GM12878 (cell line): ENCODE measurements at regions not wholly inside any gene's neighbourhood (a gene's known extent, or its start where the extent isn't known, plus 50 kb on each side); places are given as distances from the start of the nearest gene placed in this dataset.

Experiments used
- ATAC-seq: fragments of 200-7000 bp; cut with Tn5 transposase; 3 replicates; pipeline ENCODE4 v1.9.1; 2020; ENCODE audit warnings: mild to moderate bottlenecking, moderate library complexity
- BruUV-seq: library from RNA; stranded (reverse); fragments of 400-500 nt; replicated peaks from 2 replicates; lab custom pipeline; 2021; lab: Mats Ljungman, UMichigan
- CTCF ChIA-PET: fragments of 300-600 bp; sonication (Branson Sonifier 250); formaldehyde crosslinking; extraction: SDS; loops from one replicate; lab custom pipeline; 2021; ENCODE audit warnings: inconsistent platforms; lab: Yijun Ruan, JAX
- POLR2A ChIA-PET: fragments of 350-600 bp; formaldehyde crosslinking; extraction: SDS; loops from one replicate; lab custom pipeline; 2021; ENCODE audit warnings: inconsistent platforms; lab: Charles Lee
- RAD21 ChIA-PET: fragments of 300-600 bp; sonication (Branson Sonifier 250); formaldehyde crosslinking; loops from one replicate; lab custom pipeline; 2023; ENCODE audit warnings: antibody characterized with exemption; ENCODE audit not compliant: unreplicated experiment; lab: Charles Lee
- SMC1A ChIA-PET: fragments of 300-600 bp; sonication (Branson Sonifier 250); formaldehyde crosslinking; loops from one replicate; lab custom pipeline; 2023; ENCODE audit not compliant: unreplicated experiment, uncharacterized antibody; lab: Charles Lee
- DNase-seq: peaks from one replicate; pipeline ENCODE4 v3.0.0-alpha.2; 2011; ENCODE audit warnings: low read depth, low spot score
- FAIRE-seq: peaks from 3 replicates; lab custom pipeline; 2011; peaks lifted over from hg19 to GRCh38; lab: Jason Lieb, UNC
- H2AFZ ChIP-seq: 2 replicates; pipeline ENCODE4 v1.6.0; 2011; ENCODE audit warnings: low read depth, low read length, control low read depth; ENCODE audit not compliant: control insufficient read depth
- H3K27ac ChIP-seq: 2 replicates; pipeline ENCODE4 v1.5.1; 2011; ENCODE audit warnings: control low read depth; ENCODE audit not compliant: control insufficient read depth, insufficient read depth
- H3K27me3 ChIP-seq, 2 experiments: replicated peaks in 1 of 2; 2 replicates each; pipeline versions ENCODE4 v1.6.0 to v1.6.1; 2011; ENCODE audit warnings: low read length in 1 of 2; ENCODE audit not compliant: control insufficient read depth in 2 of 2, insufficient read depth in 2 of 2
- H3K36me3 ChIP-seq, 2 experiments: 2 replicates each; pipeline ENCODE4 v1.5.1; 2011; ENCODE audit warnings: low read length in 1 of 2; ENCODE audit not compliant: control insufficient read depth in 2 of 2, insufficient read depth in 2 of 2
- H3K4me1 ChIP-seq: 2 replicates; pipeline ENCODE4 v1.6.1; 2011; ENCODE audit warnings: mild to moderate bottlenecking, low read length, moderate library complexity, mixed read lengths; ENCODE audit not compliant: control insufficient read depth, insufficient read depth
- H3K4me2 ChIP-seq: 2 replicates; pipeline ENCODE4 v1.6.0; 2011; ENCODE audit warnings: control low read depth; ENCODE audit not compliant: control insufficient read depth, insufficient read depth
- H3K4me3 ChIP-seq: fragments of 200-600 bp; sonication (generic); 2 replicates; pipeline ENCODE4 v1.5.1; 2016
- H3K79me2 ChIP-seq: 2 replicates; pipeline ENCODE4 v1.6.0; 2011; ENCODE audit warnings: low read length; ENCODE audit not compliant: control insufficient read depth, insufficient read depth
- H3K9ac ChIP-seq: 2 replicates; pipeline ENCODE4 v1.8.0; 2011; ENCODE audit warnings: low read length, control low read depth, mixed read lengths; ENCODE audit not compliant: control insufficient read depth, insufficient read depth
- H3K9me3 ChIP-seq: replicated peaks from 3 replicates; pipeline ENCODE4 v1.5.1; 2011; ENCODE audit warnings: mild to moderate bottlenecking, low read length; ENCODE audit not compliant: control insufficient read depth, insufficient read depth
- H4K20me1 ChIP-seq: 2 replicates; pipeline ENCODE4 v1.6.0; 2011; ENCODE audit not compliant: control insufficient read depth, insufficient read depth
- ATF7 ChIP-seq: fragments of 450-650 bp; IDR thresholded peaks from 2 replicates; pipeline ENCODE4 v1.6.1; 2016; ENCODE audit warnings: low read depth, mild to moderate bottlenecking
- BHLHE40 ChIP-seq, 2 experiments: fragments of 450-650 bp in 1 of 2; IDR thresholded peaks; 2 replicates each; pipeline ENCODE4 v1.6.1; 2011 to 2017; ENCODE audit warnings: low read depth in 2 of 2, borderline replicate concordance in 1 of 2, improper control_type of control experiment in 1 of 2, low read length in 1 of 2, mild to moderate bottlenecking in 1 of 2
- E2F8 ChIP-seq: fragments of 450-650 bp; IDR thresholded peaks from 2 replicates; pipeline ENCODE4 v1.6.1; 2018; ENCODE audit warnings: mild to moderate bottlenecking, low read depth, moderate library complexity; ENCODE audit not compliant: partially characterized antibody
- ETV6 ChIP-seq, 2 experiments: fragments of 450-650 bp in 1 of 2; IDR thresholded peaks in 1 of 2; conservative IDR thresholded peaks in 1 of 2; 2 replicates each; pipeline ENCODE4 v1.6.1; 2014; ENCODE audit warnings: antibody characterized with exemption in 1 of 2, borderline replicate concordance in 1 of 2, low read depth in 1 of 2, mild to moderate bottlenecking in 1 of 2, moderate library complexity in 1 of 2
- FOXM1 ChIP-seq: IDR thresholded peaks from 2 replicates; pipeline ENCODE4 v1.6.1; 2012; ENCODE audit warnings: low read depth, mild to moderate bottlenecking, inconsistent platforms, low read length, moderate library complexity
- MYC ChIP-seq: IDR thresholded peaks from 2 replicates; pipeline ENCODE4 v1.6.1; 2011; ENCODE audit warnings: mild to moderate bottlenecking, low read length, moderate library complexity, inconsistent platforms; ENCODE audit not compliant: insufficient read depth, insufficient replicate concordance, insufficient read length, severe bottlenecking
- NR2C1 ChIP-seq: fragments of 450-650 bp; IDR thresholded peaks from 2 replicates; pipeline ENCODE4 v1.6.1; 2017; ENCODE audit warnings: antibody characterized with exemption, mild to moderate bottlenecking, moderate library complexity
- PBX3 ChIP-seq: IDR thresholded peaks from 2 replicates; pipeline ENCODE4 v1.6.1; 2011; ENCODE audit warnings: mild to moderate bottlenecking, low read depth, low read length, moderate library complexity; ENCODE audit not compliant: insufficient replicate concordance
- PKNOX1 ChIP-seq: fragments of 450-650 bp; IDR thresholded peaks from 2 replicates; pipeline ENCODE4 v1.6.1; 2016; ENCODE audit warnings: mild to moderate bottlenecking
- POLR2AphosphoS5 ChIP-seq: IDR thresholded peaks from 2 replicates; pipeline ENCODE4 v1.6.1; 2011; ENCODE audit warnings: mild to moderate bottlenecking, low read length, inconsistent platforms
- RFX5 ChIP-seq: IDR thresholded peaks from 2 replicates; pipeline ENCODE4 v1.6.1; 2011; ENCODE audit warnings: low read depth, low read length, improper control_type of control experiment
- SPI1 ChIP-seq: IDR thresholded peaks from 2 replicates; pipeline ENCODE4 v1.6.1; 2011; ENCODE audit warnings: low read depth, mild to moderate bottlenecking, low read length, moderate library complexity, borderline replicate concordance; ENCODE audit not compliant: insufficient read depth
- TAF1 ChIP-seq: IDR thresholded peaks from 2 replicates; pipeline ENCODE4 v1.6.1; 2011; ENCODE audit warnings: mild to moderate bottlenecking, low read depth, low read length, borderline replicate concordance
- ZNF207 ChIP-seq: fragments of 450-650 bp; IDR thresholded peaks from 2 replicates; pipeline ENCODE4 v1.6.1; 2014; ENCODE audit warnings: antibody characterized with exemption, mild to moderate bottlenecking, borderline replicate concordance
- ZNF217 ChIP-seq: fragments of 450-650 bp; IDR thresholded peaks from 2 replicates; pipeline ENCODE4 v1.6.1; 2017; ENCODE audit warnings: antibody characterized with exemption, mild to moderate bottlenecking
- ZNF384 ChIP-seq: IDR thresholded peaks from 2 replicates; pipeline ENCODE4 v1.6.1; 2012; ENCODE audit warnings: low read depth, mild to moderate bottlenecking, low read length, improper control_type of control experiment, borderline replicate concordance
- ZSCAN29 ChIP-seq: fragments of 450-650 bp; IDR thresholded peaks from 2 replicates; pipeline ENCODE4 v1.6.1; 2017; ENCODE audit warnings: mild to moderate bottlenecking, moderate library complexity
- WGBS: methylation state at CpG from one replicate; pipeline ENCODE4 v1.1.6; 2016; ENCODE audit warnings: low lambda C conversion rate; ENCODE audit not compliant: insufficient replicate concordance, insufficient coverage; ENCODE audit errors: missing lambda C conversion rate; 5-methylcytosine and 5-hydroxymethylcytosine counted together
- in situ Hi-C: fragments of 300-500 bp; cut with MboI; formaldehyde crosslinking; loops from 9 replicates; pipeline ENCODE4 v1.14.3; 2018; ENCODE audit warnings: mixed read lengths
- intact Hi-C: fragments of 100-400 bp; cut with micrococcal nuclease; formaldehyde crosslinking; loops from one replicate; pipeline ENCODE4 v1.14.2; 2022; ENCODE audit not compliant: unreplicated experiment

- DNase-seq (no peak), ATAC-seq (no peak), FAIRE-seq (no peak)
- Histone ChIP-seq H2AFZ (no peak overlapping the region), H3K4me1 (peaks cover 24% of the 10 kb centered on the region), H3K4me3 (no peak overlapping the region), H3K79me2 (no peaks in the 10 kb centered on the region), H3K36me3 (no peaks in the 10 kb centered on the region), H3K27ac (no peak overlapping the region), H4K20me1 (no peaks in the 10 kb centered on the region), H3K27me3 (no peaks in the 10 kb centered on the region), H3K9ac (no peak overlapping the region), H3K9me3 (peaks cover 5% of the 10 kb centered on the region; the same call in 2 of the 3 replicates), H3K4me2 (no peak overlapping the region)
- in situ Hi-C loops (no loop called here), intact Hi-C loops (no loop called here)
- POLR2A ChIA-PET: interaction anchor here (0.6 to 0.8 kb wide), 2 partner anchors 19 to 91 kb away, joined by 3 to 6 read pairs; no protein-coding TSS in a partner anchor
- SMC1A ChIA-PET: interaction anchor here (1.0 to 3.0 kb wide), 3 partner anchors 9 to 54 kb away, joined by 3 to 13 read pairs (median 10); no protein-coding TSS in a partner anchor
- no TSS peak for BruUV-seq
- 79% methylated on average over 3 of the region's 3 CpGs for WGBS
- CTCF ChIA-PET: interaction anchor here (0.9 kb wide), 1 partner anchor 15 kb away, joined by 3 read pairs; no protein-coding TSS in a partner anchor
- RAD21 ChIA-PET: no interaction called here
- TF ChIP-seq MYC: no peak
- TF ChIP-seq ATF7: no peak
- no peak for TF ChIP-seq FOXM1
- TF ChIP-seq SPI1: no peak
- no peak for TF ChIP-seq E2F8
- TF ChIP-seq NR2C1: no peak
- no peak for TF ChIP-seq POLR2AphosphoS5
- no peak for TF ChIP-seq ZNF207
- TF ChIP-seq ETV6 (conservative IDR thresholded peaks at IDR 0.05 in 1 of 2, IDR thresholded peaks at IDR 0.05 in 1 of 2; ENCODE audit: borderline replicate concordance in 1 of 2, low read depth in 1 of 2): no peak
- TF ChIP-seq RFX5: no peak
- no peak for TF ChIP-seq BHLHE40 (IDR thresholded peaks at IDR 0.05; ENCODE audit: borderline replicate concordance in 1 of 2, low read depth in 2 of 2, low read length in 1 of 2)
- TF ChIP-seq ZNF217: no peak
- no peak for TF ChIP-seq TAF1
- TF ChIP-seq PKNOX1: no peak
- no peak for TF ChIP-seq ZSCAN29
- no peak for TF ChIP-seq ZNF384
- TF ChIP-seq PBX3: no peak
Measured at GRCh38 chr3:71991046-71991445, 206.1 kb upstream of the PROK2 start.
